GM12873 (cell line): ENCODE measurements at regions not wholly inside any gene's neighbourhood (a gene's known extent, or its start where the extent isn't known, plus 50 kb on each side); places are given as distances from the start of the nearest gene placed in this dataset.

Experiments used
- CTCF ChIP-seq: IDR thresholded peaks from 2 replicates; pipeline ENCODE4 v1.5.1; 2012; ENCODE audit warnings: low read depth, mild to moderate bottlenecking, moderate library complexity, low read length, control low read depth; ENCODE audit not compliant: insufficient read depth; ENCODE audit errors: missing control alignments

- no peak for TF ChIP-seq CTCF
These were observed 92.6 kb downstream of the EMP1 start for GRCh38 chr12:13288937-13289652.

GRCh38 chr12:13288501-13288900 lies 92.0 kb downstream of the EMP1 start:
- no peak for TF ChIP-seq CTCF

- no peak for TF ChIP-seq CTCF
These were observed 87.3 kb downstream of the EMP1 start for GRCh38 chr12:13283867-13284266.

GRCh38 chr12:13282861-13283260 lies 86.3 kb downstream of the EMP1 start:
- no peak for TF ChIP-seq CTCF

GRCh38 chr12:13278249-13278787 lies 81.8 kb downstream of the EMP1 start:
- TF ChIP-seq CTCF, result peak; percentile 80

GRCh38 chr12:13277293-13277692 lies 80.8 kb downstream of the EMP1 start:
- TF ChIP-seq CTCF, result no peak

- TF ChIP-seq CTCF, result no peak
These were observed 78.9 kb downstream of the EMP1 start for GRCh38 chr12:13275241-13276085.
